GM12892 (cell line): ENCODE measurements at regions not wholly inside any gene's neighbourhood (a gene's known extent, or its start where the extent isn't known, plus 50 kb on each side); places are given as distances from the start of the nearest gene placed in this dataset.

Experiments used
- DNase-seq: peaks from one replicate; pipeline ENCODE4 v3.0.0; 2011; ENCODE audit not compliant: insufficient read length
- FAIRE-seq: peaks from 2 replicates; lab custom pipeline; 2011; peaks lifted over from hg19 to GRCh38; lab: Jason Lieb, UNC
- POLR2A ChIP-seq: IDR thresholded peaks from 2 replicates; pipeline ENCODE4 v1.6.1; 2011; ENCODE audit warnings: low read depth, low read length, control low read depth
- POLR2AphosphoS5 ChIP-seq: IDR thresholded peaks from 2 replicates; pipeline ENCODE4 v1.6.1; 2011; ENCODE audit warnings: low read depth, low read length, control low read depth
- TAF1 ChIP-seq: IDR thresholded peaks from 2 replicates; pipeline ENCODE4 v1.6.1; 2011; ENCODE audit warnings: low read depth, mild to moderate bottlenecking, control low read depth, low read length, borderline replicate concordance

GRCh38 chr3:43783987-43784639 is 93.4 kb downstream of the ABHD5 start:
- FAIRE-seq (no peak), DNase-seq (no peak)
- no peak for TF ChIP-seq POLR2A
- no peak for TF ChIP-seq TAF1
- no peak for TF ChIP-seq POLR2AphosphoS5

GRCh38 chr3:43784640-43785011 is 93.9 kb downstream of the ABHD5 start:
- TF ChIP-seq TAF1 (no peak), POLR2A (no peak), POLR2AphosphoS5 (no peak)
- DNase-seq (no peak), FAIRE-seq (no peak)

GRCh38 chr3:43785551-43785950 is 94.8 kb downstream of the ABHD5 start:
- FAIRE-seq (no peak), DNase-seq (no peak)
- TF ChIP-seq TAF1 (no peak), POLR2A (no peak), POLR2AphosphoS5 (no peak)

- TF ChIP-seq POLR2A (no peak), TAF1 (no peak), POLR2AphosphoS5 (no peak)
- DNase-seq (no peak), FAIRE-seq (no peak)
Measured at GRCh38 chr3:43786102-43786501, 95.4 kb downstream of the ABHD5 start.

GRCh38 chr3:43786526-43787305 is 96.0 kb downstream of the ABHD5 start:
- FAIRE-seq (no peak), DNase-seq (no peak)
- TF ChIP-seq POLR2A (no peak), POLR2AphosphoS5 (no peak), TAF1 (no peak)

- FAIRE-seq = no peak
- TF ChIP-seq TAF1 (no peak), POLR2A (no peak), POLR2AphosphoS5 (no peak)
- DNase-seq = no peak
Measured at GRCh38 chr3:43787330-43787729, 96.6 kb downstream of the ABHD5 start.

GRCh38 chr3:43789028-43789427 is 98.3 kb downstream of the ABHD5 start:
- DNase-seq = no peak
- TF ChIP-seq POLR2A (no peak), POLR2AphosphoS5 (no peak), TAF1 (no peak)
- no peak for FAIRE-seq

- DNase-seq (no peak), FAIRE-seq (no peak)
- TF ChIP-seq POLR2AphosphoS5 (no peak), TAF1 (no peak), POLR2A (no peak)
Measured at GRCh38 chr3:43790060-43790459, 99.3 kb downstream of the ABHD5 start.

GRCh38 chr3:43790476-43790875 is 99.7 kb downstream of the ABHD5 start:
- FAIRE-seq = no peak
- TF ChIP-seq POLR2AphosphoS5 (no peak), TAF1 (no peak), POLR2A (no peak)
- DNase-seq = no peak

GRCh38 chr3:43791246-43791645 is 100.5 kb downstream of the ABHD5 start:
- DNase-seq = no peak
- TF ChIP-seq POLR2A = no peak
- TF ChIP-seq TAF1 = no peak
- no peak for TF ChIP-seq POLR2AphosphoS5
- FAIRE-seq = no peak

GRCh38 chr3:43792904-43793303 is 102.2 kb downstream of the ABHD5 start:
- FAIRE-seq (no peak), DNase-seq (no peak)
- no peak for TF ChIP-seq POLR2AphosphoS5
- TF ChIP-seq TAF1 = no peak
- TF ChIP-seq POLR2A = no peak

- DNase-seq (no peak), FAIRE-seq (no peak)
- TF ChIP-seq POLR2A (no peak), TAF1 (no peak), POLR2AphosphoS5 (no peak)
Measured at GRCh38 chr3:43793648-43794372, 103.1 kb downstream of the ABHD5 start.
